Mesothelial cell of epicardium (in vitro differentiated cells): ENCODE measurements at regions not wholly inside any gene's neighbourhood (a gene's known extent, or its start where the extent isn't known, plus 50 kb on each side); places are given as distances from the start of the nearest gene placed in this dataset.

Experiments used
- DNase-seq, 2 experiments: peaks; one replicate each; pipeline ENCODE4 v3.0.0; 2021; ENCODE audit warnings: low spot score in 2 of 2; ENCODE audit not compliant: unreplicated experiment in 2 of 2
- H3K27ac Mint-ChIP-seq: 2 replicates; pipeline ENCODE4 v1.8.0; 2021; ENCODE audit warnings: mixed read lengths
- H3K27me3 Mint-ChIP-seq: 2 replicates; pipeline ENCODE4 v1.8.0; 2021; ENCODE audit warnings: low read depth, mixed read lengths
- H3K36me3 Mint-ChIP-seq: 2 replicates; pipeline ENCODE4 v1.8.0; 2021; ENCODE audit warnings: mixed read lengths
- H3K4me1 Mint-ChIP-seq: 2 replicates; pipeline ENCODE4 v1.8.0; 2021; ENCODE audit warnings: mixed read lengths
- H3K4me3 Mint-ChIP-seq: 2 replicates; pipeline ENCODE4 v1.8.0; 2021; ENCODE audit warnings: mild to moderate bottlenecking, moderate library complexity, mixed read lengths
- H3K9me3 Mint-ChIP-seq: 2 replicates; pipeline ENCODE4 v1.8.0; 2021; ENCODE audit warnings: mixed read lengths
- TF ChIP-seq, protein P1 (sequence below): fragments of 200-600 bp; sonication (generic); IDR thresholded peaks from one replicate; pipeline ENCODE4 v1.5.0; 2021; ENCODE audit warnings: antibody characterized with exemption; ENCODE audit not compliant: unreplicated experiment

DNA sequence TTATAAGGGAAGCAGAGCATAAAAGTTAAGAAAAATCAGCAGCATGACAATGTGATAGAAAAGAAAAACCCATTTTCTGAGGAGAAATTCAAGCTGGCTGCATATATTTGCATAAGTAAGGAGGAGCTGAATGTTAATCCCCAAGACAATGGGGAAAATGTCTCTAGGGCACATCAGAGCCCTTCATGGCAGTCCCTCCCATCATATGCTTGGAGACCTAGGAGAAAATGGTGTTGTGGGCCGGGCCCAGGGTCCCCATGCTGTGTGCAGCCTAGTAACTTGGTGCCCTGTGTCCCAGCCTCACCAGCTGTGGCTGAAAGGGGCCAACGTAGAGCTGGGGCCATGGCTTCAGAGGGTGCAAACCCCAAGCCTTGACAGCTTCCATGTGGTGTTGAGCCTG, 100.6 kb upstream of the PLPPR4 start:
- Mint-ChIP-seq H3K27me3 (peaks cover 3% of the 10 kb centered on the region), H3K4me3 (no peak overlapping the region), H3K9me3 (peaks cover 21% of the 10 kb centered on the region), H3K36me3 (no peaks in the 10 kb centered on the region), H3K27ac (no peak overlapping the region), H3K4me1 (no peaks in the 10 kb centered on the region)
- TF ChIP-seq, protein P1, sequence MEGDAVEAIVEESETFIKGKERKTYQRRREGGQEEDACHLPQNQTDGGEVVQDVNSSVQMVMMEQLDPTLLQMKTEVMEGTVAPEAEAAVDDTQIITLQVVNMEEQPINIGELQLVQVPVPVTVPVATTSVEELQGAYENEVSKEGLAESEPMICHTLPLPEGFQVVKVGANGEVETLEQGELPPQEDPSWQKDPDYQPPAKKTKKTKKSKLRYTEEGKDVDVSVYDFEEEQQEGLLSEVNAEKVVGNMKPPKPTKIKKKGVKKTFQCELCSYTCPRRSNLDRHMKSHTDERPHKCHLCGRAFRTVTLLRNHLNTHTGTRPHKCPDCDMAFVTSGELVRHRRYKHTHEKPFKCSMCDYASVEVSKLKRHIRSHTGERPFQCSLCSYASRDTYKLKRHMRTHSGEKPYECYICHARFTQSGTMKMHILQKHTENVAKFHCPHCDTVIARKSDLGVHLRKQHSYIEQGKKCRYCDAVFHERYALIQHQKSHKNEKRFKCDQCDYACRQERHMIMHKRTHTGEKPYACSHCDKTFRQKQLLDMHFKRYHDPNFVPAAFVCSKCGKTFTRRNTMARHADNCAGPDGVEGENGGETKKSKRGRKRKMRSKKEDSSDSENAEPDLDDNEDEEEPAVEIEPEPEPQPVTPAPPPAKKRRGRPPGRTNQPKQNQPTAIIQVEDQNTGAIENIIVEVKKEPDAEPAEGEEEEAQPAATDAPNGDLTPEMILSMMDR, result no peak
- no peak for DNase-seq

DNA sequence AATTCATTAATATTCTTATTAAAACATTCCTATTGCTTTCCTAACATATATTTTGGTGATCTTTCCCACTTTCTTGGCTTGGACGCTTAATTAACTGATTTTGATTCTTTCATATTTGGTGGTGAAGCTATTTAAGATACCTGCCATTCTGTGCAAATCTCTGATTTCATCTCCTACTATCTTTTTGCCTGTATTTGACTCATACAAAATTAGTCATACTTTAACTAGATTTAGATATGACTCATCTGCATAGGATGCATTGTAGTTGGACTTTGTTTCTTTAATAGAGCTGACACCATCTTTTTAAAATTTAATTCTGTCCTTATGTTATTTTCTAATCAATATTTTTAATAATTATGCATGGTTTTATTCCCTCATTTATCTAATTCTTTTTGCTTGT, 93.8 kb upstream of the PLPPR4 start:
- no peak overlapping the region for H3K4me3 Mint-ChIP-seq
- peaks cover 4% of the 10 kb centered on the region for H3K9me3 Mint-ChIP-seq
- H3K27ac Mint-ChIP-seq, result no peak overlapping the region
- TF ChIP-seq, protein P1, result no peak
- H3K27me3 Mint-ChIP-seq, result peaks cover 3% of the 10 kb centered on the region
- no peaks in the 10 kb centered on the region for H3K36me3 Mint-ChIP-seq
- DNase-seq, result no peak
- H3K4me1 Mint-ChIP-seq, result peaks cover 2% of the 10 kb centered on the region

DNA sequence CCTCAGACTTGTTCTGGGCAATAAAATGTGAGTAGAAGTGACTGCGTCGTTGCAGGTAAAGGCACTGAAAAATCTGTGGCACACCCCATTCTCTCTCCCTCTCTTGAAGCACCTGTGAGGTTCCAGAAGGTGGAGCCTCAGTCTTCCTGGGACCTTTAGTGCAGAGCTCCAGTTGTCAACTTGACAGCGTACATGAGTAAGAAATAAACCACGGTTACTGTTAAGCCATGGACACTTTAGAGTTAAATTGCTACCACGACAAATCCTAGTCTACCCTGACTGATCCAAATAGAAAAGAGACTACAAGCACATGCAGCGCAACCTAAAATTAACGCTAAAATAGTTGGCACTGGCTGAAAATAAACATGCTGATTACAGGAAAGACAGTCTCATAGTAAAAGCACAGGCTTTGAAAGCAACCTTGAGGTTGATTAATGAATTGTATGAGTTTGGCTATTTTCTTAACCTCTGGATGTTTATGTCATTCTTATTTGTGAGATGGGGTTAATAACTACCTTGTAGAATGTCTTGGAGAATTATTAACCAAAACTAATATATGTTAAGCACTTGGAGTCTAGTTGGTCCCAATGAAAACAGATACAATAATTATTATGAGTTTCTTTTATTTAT, 93.0 kb upstream of the PLPPR4 start:
- Mint-ChIP-seq H3K9me3 (no peaks in the 10 kb centered on the region), H3K36me3 (no peaks in the 10 kb centered on the region), H3K4me1 (peaks cover 2% of the 10 kb centered on the region), H3K27me3 (peaks cover 2% of the 10 kb centered on the region), H3K27ac (no peak overlapping the region), H3K4me3 (no peak overlapping the region)
- DNase-seq, result no peak
- TF ChIP-seq, protein P1, result no peak

DNA sequence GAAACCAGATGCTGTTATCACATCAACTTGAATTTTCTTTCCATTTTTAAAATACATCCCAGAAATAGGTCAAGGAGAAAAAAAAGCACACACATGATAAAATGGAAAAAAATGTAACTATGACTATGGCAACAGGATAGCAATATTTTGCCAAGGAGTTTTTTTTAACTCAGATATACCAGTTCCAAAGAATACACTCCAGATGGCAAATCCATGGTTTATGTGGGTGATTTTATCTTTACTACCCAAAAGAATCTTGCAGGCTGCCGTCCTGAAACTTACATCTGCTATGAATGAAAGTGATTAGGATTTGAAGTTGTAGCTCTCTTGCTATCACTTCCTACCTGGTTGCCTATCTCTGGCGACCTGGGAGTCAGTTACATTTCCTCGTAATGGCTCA, 91.0 kb upstream of the PLPPR4 start:
- TF ChIP-seq, protein P1, result no peak
- Mint-ChIP-seq H3K4me3 (no peak overlapping the region), H3K9me3 (no peaks in the 10 kb centered on the region), H3K4me1 (peaks cover 7% of the 10 kb centered on the region), H3K27me3 (no peaks in the 10 kb centered on the region), H3K36me3 (no peaks in the 10 kb centered on the region), H3K27ac (no peak overlapping the region)
- DNase-seq, result no peak

DNA sequence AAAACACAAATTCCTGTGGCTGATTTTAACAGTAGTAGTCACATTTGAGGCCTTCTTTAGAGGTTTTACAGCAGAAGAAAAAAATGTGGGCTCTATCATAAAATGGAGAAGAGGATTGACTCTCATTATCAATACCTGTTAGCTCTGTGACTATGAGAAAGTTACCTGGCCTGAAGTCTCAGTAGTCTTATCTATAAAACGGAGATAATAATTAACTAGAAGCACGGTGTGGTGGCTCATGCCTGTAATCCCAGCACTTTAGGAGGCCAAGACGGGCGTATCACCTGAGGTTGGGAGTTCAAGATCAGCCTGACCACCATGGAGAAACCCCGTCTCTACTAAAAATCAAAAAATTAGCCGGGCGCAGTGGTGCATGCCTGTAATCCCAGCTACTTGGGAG, 90.4 kb upstream of the PLPPR4 start:
- Mint-ChIP-seq H3K36me3 (no peaks in the 10 kb centered on the region), H3K4me1 (peaks cover 7% of the 10 kb centered on the region)

More for the DNA sequence above, 90.4 kb upstream of the PLPPR4 start:
- TF ChIP-seq, protein P1, result no peak
- Mint-ChIP-seq H3K9me3 (no peaks in the 10 kb centered on the region), H3K27ac (no peak overlapping the region), H3K4me3 (no peak overlapping the region), H3K27me3 (no peaks in the 10 kb centered on the region)
- DNase-seq, result no peak
